ENCODE measurements at regions not wholly inside any gene's neighbourhood (a gene's known extent, or its start where the extent isn't known, plus 50 kb on each side); places are given as distances from the start of the nearest gene placed in this dataset.

- TF ChIP-seq CTCF (conservative IDR thresholded peaks at IDR 0.05; ENCODE audit: low read depth, low read length) (no peak), USF2 (IDR thresholded peaks at IDR 0.05; ENCODE audit: low read depth, low read length) (no peak), MAFK (IDR thresholded peaks at IDR 0.05; ENCODE audit: low read depth, low read length) (no peak), POLR2A (IDR thresholded peaks at IDR 0.05; ENCODE audit: low read depth, low read length) (no peak), MXI1 (IDR thresholded peaks at IDR 0.05; ENCODE audit: borderline replicate concordance, low read depth, low read length) (no peak), BHLHE40 (IDR thresholded peaks at IDR 0.05; ENCODE audit: low read depth, low read length) (no peak), CHD1 (IDR thresholded peaks at IDR 0.05; ENCODE audit: low read depth, low read length) (no peak)
Observed at GRCh38 chr4:180058691-180059215, 2184.4 kb upstream of the TENM3 start.

All from IMR-90 (cell line).